ENCODE measurements at regions not wholly inside any gene's neighbourhood (a gene's known extent, or its start where the extent isn't known, plus 50 kb on each side); places are given as distances from the start of the nearest gene placed in this dataset.

DNA sequence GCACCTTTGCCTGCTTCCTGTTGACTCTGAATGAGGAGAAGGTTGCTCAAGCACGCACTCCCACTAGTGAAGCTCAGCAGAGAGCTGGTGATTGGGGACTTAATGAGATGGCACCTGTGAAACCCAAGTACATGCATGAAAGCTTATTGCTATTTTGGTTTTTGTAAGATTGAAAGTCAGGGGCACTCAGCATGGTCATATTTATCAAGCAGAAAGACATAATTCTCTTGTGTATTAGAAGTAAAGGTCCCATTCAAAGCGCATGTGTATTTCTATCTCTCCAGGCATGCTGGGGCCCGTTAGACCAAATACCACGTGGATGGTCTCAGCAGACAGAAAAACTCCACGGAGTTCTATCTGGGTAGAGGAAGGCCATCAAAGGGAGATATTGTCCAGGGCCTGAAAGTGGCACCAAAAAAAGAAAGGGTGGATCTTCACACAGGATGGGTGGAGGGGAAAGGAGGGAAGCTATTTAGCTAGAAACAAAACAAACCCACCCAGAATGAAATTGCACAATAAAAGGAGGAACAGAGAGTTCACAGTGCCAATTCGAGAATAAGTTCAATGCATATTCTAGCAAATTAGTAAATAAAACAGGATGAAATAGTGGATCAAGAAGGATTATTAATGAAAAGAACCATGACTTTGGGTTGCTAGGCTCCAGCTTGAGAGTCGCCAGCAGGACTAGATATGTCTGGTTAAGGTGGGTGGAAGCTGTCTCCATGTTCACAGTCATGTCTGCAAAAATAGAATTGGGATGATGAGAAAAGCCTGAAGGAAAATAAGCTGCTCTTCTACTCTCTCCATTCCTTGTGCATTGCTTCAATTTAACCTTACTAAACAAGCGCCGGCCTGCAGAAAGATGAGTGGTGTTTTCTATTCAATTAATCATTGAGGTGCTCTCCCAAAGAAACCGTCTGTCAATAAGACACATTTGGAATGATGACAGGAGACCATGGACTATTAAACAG, 224.9 kb upstream of the DTNBP1 start:
- TF ChIP-seq, protein P1, sequence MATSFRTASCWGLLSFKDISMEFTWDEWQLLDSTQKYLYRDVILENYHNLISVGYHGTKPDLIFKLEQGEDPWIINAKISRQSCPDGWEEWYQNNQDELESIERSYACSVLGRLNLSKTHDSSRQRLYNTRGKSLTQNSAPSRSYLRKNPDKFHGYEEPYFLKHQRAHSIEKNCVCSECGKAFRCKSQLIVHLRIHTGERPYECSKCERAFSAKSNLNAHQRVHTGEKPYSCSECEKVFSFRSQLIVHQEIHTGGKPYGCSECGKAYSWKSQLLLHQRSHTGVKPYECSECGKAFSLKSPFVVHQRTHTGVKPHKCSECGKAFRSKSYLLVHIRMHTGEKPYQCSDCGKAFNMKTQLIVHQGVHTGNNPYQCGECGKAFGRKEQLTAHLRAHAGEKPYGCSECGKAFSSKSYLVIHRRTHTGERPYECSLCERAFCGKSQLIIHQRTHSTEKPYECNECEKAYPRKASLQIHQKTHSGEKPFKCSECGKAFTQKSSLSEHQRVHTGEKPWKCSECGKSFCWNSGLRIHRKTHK (tag by site-specific recombination; IDR thresholded peaks at IDR 0.05): no peak
- TF ChIP-seq PRDM1 (tag by site-specific recombination; IDR thresholded peaks at IDR 0.05) (no peak), ZNF354C (tag by site-specific recombination; IDR thresholded peaks at IDR 0.05; ENCODE audit: borderline replicate concordance, low read depth) (no peak), ZNF560 (tag by site-specific recombination; IDR thresholded peaks at IDR 0.05; ENCODE audit: borderline replicate concordance) (no peak), KLF10 (tag by site-specific recombination; IDR thresholded peaks at IDR 0.05) (no peak), SP2 (tag by site-specific recombination; IDR thresholded peaks at IDR 0.05) (no peak), ZNF544 (tag by site-specific recombination; IDR thresholded peaks at IDR 0.05) (no peak)
- TF ChIP-seq, protein P2, sequence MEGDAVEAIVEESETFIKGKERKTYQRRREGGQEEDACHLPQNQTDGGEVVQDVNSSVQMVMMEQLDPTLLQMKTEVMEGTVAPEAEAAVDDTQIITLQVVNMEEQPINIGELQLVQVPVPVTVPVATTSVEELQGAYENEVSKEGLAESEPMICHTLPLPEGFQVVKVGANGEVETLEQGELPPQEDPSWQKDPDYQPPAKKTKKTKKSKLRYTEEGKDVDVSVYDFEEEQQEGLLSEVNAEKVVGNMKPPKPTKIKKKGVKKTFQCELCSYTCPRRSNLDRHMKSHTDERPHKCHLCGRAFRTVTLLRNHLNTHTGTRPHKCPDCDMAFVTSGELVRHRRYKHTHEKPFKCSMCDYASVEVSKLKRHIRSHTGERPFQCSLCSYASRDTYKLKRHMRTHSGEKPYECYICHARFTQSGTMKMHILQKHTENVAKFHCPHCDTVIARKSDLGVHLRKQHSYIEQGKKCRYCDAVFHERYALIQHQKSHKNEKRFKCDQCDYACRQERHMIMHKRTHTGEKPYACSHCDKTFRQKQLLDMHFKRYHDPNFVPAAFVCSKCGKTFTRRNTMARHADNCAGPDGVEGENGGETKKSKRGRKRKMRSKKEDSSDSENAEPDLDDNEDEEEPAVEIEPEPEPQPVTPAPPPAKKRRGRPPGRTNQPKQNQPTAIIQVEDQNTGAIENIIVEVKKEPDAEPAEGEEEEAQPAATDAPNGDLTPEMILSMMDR (tag by site-specific recombination; IDR thresholded peaks at IDR 0.05): no peak
- TF ChIP-seq, protein P3, sequence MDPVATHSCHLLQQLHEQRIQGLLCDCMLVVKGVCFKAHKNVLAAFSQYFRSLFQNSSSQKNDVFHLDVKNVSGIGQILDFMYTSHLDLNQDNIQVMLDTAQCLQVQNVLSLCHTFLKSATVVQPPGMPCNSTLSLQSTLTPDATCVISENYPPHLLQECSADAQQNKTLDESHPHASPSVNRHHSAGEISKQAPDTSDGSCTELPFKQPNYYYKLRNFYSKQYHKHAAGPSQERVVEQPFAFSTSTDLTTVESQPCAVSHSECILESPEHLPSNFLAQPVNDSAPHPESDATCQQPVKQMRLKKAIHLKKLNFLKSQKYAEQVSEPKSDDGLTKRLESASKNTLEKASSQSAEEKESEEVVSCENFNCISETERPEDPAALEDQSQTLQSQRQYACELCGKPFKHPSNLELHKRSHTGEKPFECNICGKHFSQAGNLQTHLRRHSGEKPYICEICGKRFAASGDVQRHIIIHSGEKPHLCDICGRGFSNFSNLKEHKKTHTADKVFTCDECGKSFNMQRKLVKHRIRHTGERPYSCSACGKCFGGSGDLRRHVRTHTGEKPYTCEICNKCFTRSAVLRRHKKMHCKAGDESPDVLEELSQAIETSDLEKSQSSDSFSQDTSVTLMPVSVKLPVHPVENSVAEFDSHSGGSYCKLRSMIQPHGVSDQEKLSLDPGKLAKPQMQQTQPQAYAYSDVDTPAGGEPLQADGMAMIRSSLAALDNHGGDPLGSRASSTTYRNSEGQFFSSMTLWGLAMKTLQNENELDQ (tag by site-specific recombination; IDR thresholded peaks at IDR 0.05; ENCODE audit: low read depth): no peak
- TF ChIP-seq, protein P4, sequence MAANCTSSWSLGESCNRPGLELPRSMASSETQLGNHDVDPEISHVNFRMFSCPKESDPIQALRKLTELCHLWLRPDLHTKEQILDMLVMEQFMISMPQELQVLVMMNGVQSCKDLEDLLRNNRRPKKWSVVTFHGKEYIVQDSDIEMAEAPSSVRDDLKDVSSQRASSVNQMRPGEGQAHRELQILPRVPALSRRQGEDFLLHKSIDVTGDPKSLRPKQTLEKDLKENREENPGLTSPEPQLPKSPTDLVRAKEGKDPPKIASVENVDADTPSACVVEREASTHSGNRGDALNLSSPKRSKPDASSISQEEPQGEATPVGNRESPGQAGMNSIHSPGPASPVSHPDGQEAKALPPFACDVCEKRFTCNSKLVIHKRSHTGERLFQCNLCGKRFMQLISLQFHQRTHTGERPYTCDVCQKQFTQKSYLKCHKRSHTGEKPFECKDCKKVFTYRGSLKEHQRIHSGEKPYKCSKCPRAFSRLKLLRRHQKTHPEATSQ (tag by site-specific recombination; IDR thresholded peaks at IDR 0.05): no peak
- TF ChIP-seq, protein P5, sequence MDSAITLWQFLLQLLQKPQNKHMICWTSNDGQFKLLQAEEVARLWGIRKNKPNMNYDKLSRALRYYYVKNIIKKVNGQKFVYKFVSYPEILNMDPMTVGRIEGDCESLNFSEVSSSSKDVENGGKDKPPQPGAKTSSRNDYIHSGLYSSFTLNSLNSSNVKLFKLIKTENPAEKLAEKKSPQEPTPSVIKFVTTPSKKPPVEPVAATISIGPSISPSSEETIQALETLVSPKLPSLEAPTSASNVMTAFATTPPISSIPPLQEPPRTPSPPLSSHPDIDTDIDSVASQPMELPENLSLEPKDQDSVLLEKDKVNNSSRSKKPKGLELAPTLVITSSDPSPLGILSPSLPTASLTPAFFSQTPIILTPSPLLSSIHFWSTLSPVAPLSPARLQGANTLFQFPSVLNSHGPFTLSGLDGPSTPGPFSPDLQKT (IDR thresholded peaks at IDR 0.05; ENCODE audit: borderline replicate concordance, low read depth, low read length): no peak
- TF ChIP-seq, protein P6, sequence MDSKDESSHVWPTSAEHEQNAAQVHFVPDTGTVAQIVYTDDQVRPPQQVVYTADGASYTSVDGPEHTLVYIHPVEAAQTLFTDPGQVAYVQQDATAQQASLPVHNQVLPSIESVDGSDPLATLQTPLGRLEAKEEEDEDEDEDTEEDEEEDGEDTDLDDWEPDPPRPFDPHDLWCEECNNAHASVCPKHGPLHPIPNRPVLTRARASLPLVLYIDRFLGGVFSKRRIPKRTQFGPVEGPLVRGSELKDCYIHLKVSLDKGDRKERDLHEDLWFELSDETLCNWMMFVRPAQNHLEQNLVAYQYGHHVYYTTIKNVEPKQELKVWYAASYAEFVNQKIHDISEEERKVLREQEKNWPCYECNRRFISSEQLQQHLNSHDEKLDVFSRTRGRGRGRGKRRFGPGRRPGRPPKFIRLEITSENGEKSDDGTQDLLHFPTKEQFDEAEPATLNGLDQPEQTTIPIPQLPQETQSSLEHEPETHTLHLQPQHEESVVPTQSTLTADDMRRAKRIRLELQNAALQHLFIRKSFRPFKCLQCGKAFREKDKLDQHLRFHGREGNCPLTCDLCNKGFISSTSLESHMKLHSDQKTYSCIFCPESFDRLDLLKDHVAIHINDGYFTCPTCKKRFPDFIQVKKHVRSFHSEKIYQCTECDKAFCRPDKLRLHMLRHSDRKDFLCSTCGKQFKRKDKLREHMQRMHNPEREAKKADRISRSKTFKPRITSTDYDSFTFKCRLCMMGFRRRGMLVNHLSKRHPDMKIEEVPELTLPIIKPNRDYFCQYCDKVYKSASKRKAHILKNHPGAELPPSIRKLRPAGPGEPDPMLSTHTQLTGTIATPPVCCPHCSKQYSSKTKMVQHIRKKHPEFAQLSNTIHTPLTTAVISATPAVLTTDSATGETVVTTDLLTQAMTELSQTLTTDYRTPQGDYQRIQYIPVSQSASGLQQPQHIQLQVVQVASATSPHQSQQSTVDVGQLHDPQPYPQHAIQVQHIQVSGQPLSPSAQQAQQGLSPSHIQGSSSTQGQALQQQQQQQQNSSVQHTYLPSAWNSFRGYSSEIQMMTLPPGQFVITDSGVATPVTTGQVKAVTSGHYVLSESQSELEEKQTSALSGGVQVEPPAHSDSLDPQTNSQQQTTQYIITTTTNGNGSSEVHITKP (tag by site-specific recombination; IDR thresholded peaks at IDR 0.05): no peak
- TF ChIP-seq, protein P7, sequence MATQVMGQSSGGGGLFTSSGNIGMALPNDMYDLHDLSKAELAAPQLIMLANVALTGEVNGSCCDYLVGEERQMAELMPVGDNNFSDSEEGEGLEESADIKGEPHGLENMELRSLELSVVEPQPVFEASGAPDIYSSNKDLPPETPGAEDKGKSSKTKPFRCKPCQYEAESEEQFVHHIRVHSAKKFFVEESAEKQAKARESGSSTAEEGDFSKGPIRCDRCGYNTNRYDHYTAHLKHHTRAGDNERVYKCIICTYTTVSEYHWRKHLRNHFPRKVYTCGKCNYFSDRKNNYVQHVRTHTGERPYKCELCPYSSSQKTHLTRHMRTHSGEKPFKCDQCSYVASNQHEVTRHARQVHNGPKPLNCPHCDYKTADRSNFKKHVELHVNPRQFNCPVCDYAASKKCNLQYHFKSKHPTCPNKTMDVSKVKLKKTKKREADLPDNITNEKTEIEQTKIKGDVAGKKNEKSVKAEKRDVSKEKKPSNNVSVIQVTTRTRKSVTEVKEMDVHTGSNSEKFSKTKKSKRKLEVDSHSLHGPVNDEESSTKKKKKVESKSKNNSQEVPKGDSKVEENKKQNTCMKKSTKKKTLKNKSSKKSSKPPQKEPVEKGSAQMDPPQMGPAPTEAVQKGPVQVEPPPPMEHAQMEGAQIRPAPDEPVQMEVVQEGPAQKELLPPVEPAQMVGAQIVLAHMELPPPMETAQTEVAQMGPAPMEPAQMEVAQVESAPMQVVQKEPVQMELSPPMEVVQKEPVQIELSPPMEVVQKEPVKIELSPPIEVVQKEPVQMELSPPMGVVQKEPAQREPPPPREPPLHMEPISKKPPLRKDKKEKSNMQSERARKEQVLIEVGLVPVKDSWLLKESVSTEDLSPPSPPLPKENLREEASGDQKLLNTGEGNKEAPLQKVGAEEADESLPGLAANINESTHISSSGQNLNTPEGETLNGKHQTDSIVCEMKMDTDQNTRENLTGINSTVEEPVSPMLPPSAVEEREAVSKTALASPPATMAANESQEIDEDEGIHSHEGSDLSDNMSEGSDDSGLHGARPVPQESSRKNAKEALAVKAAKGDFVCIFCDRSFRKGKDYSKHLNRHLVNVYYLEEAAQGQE (tag by site-specific recombination; IDR thresholded peaks at IDR 0.05): no peak
